ENCODE measurements at regions not wholly inside any gene's neighbourhood (a gene's known extent, or its start where the extent isn't known, plus 50 kb on each side); places are given as distances from the start of the nearest gene placed in this dataset.

GRCh38 chr15:37740623-37741141 lies 193.8 kb upstream of the TMCO5A start:
- no peak for DNase-seq (ENCODE audit: extremely low read depth, low read depth)
- no peak for TF ChIP-seq CTCF (IDR thresholded peaks at IDR 0.05; ENCODE audit: low read depth, low read length)

- DNase-seq (ENCODE audit: extremely low read depth, low read depth), result no peak
- no peak for TF ChIP-seq CTCF (IDR thresholded peaks at IDR 0.05; ENCODE audit: low read depth, low read length)
These were observed 190.6 kb upstream of the TMCO5A start for GRCh38 chr15:37743826-37744225.

DNA sequence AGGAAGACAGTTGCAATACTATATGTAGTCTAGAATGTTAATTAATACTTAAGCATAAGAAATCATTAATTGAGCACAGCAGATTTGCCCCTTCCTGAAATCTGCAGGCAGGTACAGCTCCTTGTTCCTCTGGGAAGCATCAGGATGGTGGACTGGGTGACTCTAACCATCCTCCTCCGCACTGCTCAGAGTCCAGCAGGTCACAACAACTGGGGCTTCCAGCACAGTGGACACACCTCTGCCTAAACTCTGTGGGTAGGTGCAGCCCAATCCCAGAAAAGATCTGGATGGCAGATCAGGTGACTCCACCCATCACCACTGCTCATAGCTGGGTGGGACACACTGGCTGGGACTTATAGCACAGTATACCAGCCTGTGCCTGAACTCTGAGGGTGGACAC lies 189.9 kb upstream of the TMCO5A start:
- DNase-seq (ENCODE audit: extremely low read depth, low read depth), result no peak
- no peak for TF ChIP-seq CTCF (IDR thresholded peaks at IDR 0.05; ENCODE audit: low read depth, low read length)

GRCh38 chr15:37751401-37751800 lies 183.0 kb upstream of the TMCO5A start:
- TF ChIP-seq CTCF (IDR thresholded peaks at IDR 0.05; ENCODE audit: low read depth, low read length), result no peak

DNA sequence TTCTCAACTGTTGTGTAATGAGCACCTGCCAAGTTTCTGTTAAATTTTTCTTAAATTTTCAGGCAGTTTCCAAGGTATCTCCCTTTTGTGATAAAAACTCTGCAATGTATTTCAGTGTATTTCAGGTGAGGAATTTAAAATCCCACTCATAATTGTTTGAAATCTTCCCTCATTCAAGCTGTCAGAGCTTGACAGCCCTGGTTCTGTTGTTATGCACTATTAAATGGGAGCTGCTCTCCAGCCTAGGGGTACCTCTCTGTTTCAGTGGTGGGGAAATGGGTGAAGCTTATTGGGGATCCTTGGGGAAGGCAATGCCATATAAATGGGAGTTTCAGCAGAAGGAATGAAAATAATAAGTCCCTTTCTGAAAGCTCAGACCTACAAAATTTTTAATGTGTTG lies 178.0 kb upstream of the TMCO5A start:
- no peak for TF ChIP-seq CTCF (IDR thresholded peaks at IDR 0.05; ENCODE audit: low read depth, low read length)

More at GRCh38 chr15:37751401-37751800, 183.0 kb upstream of the TMCO5A start:
- DNase-seq (ENCODE audit: extremely low read depth, low read depth), result no peak

GRCh38 chr15:37758412-37758811 lies 176.0 kb upstream of the TMCO5A start:
- no peak for TF ChIP-seq CTCF (IDR thresholded peaks at IDR 0.05; ENCODE audit: low read depth, low read length)
- DNase-seq (ENCODE audit: extremely low read depth, low read depth), result no peak

More for the DNA sequence above, 178.0 kb upstream of the TMCO5A start:
- DNase-seq (ENCODE audit: extremely low read depth, low read depth), result no peak

DNA sequence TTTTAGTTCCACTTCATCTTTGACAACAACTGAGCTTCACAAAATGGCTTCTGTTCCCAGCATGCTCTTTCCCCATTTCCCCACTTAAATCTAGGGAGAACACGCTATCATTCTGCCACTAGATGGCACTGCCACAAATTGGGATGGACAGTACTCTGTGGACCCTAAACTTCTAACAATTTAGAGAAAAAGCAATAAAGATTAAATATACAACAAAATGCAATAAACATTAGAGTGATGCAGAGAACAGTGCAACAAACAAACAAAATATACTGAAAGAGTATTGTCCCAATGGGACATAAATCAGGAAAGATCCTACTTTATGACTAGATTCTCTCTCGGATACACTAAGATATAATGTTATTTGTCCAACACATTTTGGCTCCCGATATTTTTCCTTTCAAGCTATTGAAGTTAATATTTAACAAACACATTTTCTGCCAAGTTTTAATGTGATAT lies 169.7 kb upstream of the TMCO5A start:
- peak; percentile 3 for DNase-seq (ENCODE audit: extremely low read depth, low read depth)
- peak; percentile 64 for TF ChIP-seq CTCF (IDR thresholded peaks at IDR 0.05; ENCODE audit: low read depth, low read length)

Data from AG09319 (cell line).